CD4-positive, alpha-beta T cell treated with Interleukin-10 for 1 hour (primary cell): ENCODE measurements at regions not wholly inside any gene's neighbourhood (a gene's known extent, or its start where the extent isn't known, plus 50 kb on each side); places are given as distances from the start of the nearest gene placed in this dataset.

Experiments
- DNase-seq: peaks from one replicate; pipeline ENCODE4 v3.0.0-alpha.2; 2020

DNA sequence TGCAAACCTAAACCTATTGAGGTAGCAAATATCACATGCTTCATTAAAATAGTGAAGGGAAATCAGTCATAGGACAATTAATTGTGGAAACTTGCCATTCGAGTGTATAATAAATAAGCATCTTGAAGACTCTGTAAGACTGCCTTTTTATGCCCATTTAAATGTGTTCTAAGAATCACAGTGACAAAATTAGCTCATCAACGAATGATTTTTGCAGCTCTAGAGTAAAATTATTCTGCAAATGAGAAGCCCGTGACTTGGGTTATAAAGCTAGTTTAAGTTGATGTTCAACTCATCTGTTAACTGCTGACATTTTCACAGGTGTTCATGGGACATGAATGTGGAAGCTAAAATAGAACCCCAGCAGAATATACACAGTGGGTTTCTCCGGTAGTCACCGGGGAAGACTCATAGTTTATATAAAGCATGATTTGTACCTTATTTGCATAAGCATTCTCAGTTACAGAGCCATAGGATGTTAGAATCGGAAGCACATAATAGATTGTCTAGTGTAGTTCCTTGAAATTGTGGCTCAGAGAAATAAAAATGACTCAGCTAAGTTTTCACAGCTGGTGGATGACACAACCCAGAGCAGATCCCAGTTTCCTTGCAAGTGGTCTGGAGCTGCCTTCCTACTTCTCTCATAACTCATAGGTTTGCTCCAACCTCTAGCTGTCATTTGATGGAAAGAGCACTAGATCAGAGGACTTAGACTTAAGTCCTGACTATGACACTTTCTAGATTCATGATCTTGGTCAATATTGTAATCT, 107.3 kb downstream of the UCHL5 start:
- DNase-seq, result no peak

DNA sequence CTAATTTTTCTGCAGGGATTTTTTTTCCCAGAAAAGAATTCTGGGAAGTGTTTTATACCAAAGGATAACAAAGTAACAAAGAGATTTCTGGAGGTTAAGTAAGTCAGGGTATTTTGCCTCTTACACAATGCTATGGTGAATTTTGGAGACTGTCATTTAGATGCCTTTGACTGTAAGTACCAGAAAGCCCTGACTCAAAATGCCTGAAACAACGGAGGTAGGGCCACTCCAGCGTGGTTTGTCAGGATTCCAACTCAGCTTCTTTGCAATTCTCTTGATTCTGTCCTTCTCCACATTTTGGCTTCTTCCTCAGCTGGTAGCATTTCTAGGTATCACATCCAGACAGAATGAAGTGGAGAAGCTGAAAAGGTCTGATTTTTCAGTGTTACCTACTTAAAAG, 106.5 kb downstream of the UCHL5 start:
- no peak for DNase-seq

DNA sequence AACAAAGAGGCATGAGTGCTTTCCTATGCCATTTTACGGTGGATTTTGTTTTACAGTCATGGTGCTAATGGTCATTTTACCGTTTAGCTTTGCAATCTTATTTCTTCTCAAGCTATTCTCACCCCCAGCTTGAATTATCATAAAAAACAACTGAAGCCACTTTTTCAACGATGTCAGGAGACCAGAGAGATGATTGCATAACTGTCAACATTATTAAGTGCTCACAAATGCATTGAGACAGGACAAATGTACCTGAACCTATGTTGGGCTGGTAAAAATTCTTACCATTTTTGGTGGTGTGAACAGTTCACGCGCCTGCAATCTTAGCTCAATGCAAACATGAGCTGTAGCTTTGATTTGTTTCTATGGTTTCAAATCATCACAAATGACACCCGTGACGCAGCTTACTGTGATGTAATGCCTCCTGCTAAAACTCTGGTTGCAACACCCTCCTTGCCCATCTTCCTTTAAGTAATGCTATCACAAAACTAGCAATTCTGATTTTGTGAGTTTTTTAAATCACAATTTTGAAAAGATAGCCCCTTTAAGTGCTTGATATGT, 104.4 kb downstream of the UCHL5 start:
- no peak for DNase-seq

DNA sequence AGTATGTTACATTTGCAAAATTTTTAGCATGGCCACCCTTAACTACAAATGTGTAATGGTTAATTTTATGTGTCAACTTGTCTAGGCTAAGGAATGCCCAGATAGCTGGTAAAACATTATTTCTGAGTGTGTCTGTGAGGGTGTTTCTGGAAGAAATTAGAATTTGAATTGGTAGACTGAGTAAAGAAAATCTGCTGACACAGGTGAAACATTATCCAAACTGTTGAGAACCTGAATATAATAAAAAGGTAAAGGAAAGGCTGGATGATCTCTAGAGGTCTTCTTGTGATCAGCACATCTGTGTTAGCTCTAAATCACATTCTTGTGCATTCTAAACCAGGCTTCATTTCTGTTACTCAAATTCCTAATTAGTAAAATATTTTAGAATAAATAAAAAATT, 100.8 kb downstream of the UCHL5 start:
- DNase-seq, result no peak

DNA sequence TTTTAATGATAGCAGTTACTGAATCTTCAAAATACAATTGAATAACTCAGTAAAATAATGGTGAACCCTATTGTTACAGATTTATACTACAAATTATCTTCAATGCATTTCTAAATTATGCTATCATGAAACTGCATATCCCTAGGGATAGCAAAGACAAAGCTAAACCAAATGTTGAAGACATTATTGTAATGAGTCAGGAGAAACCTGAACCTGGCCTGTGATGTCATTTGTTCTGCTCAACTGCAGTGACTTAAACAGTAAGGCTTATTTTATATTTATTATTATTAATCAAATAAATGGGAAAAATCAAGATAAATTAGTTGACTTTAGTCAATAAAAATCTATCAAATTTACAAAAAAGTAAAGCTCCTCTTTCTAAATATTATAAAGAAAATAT, 100.3 kb downstream of the UCHL5 start:
- DNase-seq, result no peak

DNA sequence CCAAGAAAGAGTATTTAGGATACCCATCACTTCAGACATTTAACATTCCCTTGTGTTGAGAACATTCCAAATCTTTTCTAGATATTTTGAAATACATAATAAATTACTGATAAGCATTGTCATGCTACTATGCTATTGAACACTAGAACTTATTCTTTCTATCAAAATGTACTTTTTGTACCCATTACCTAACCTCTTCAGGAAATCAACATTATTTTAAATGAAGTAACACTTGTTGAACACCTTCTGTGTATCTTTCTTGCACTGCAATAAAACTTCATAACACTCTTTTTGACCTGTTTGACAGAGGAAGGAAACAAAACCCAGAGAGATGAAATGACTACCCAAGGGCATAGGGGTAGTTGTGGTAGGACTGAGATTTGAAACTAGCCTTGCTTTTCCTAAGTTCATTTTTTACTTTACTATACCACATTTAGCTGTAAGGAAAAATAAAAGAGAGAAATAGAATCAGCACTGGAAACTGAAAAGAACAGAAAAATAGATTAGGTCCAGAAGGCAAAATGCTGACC, 99.4 kb downstream of the UCHL5 start:
- no peak for DNase-seq
